ENCODE measurements at regions not wholly inside any gene's neighbourhood (a gene's known extent, or its start where the extent isn't known, plus 50 kb on each side); places are given as distances from the start of the nearest gene placed in this dataset.

DNA sequence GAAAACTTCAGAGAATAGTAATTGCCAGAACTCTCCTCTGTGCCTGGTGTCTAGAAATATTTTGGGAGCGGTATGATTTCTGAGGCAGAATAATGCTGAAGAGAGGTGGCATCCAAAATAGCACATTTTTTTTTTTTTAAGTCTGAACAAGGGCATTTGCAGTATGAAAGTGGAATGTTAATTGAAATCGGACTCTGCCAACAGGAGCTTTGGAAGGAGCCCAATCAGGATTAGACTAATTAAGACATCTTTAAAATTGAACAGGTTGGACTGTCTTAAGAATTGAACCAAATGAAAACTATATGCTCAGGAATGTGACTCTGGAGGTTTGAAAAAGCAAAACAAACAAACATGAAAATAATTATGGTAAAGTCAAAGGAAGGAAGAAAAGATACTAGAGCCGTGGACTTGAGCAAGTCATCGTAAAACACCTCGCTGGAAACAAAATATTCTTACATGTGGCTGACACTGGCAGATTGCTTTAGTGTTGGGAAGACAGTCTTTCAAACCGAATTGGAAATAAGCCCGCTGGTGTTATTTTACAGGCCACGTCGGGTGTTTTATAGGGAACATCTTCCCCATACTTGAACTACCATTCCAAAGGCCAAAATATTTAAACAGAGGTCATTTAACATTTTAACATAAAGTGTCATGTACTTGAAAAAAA is 436.3 kb downstream of the VRK1 start:
- no peaks in the 10 kb centered on the region for H3K36me3 ChIP-seq
- H3K27me3 ChIP-seq: peaks cover 0 to 10% of the 10 kb centered on the region in 2 donors
- H3K9me3 ChIP-seq: no peaks in the 10 kb centered on the region
- DNase-seq (ENCODE audit: low spot score in 2 of 2): no peak
- intact Hi-C loops (cut with DNase I; ENCODE audit: low total_unique reads): no loop called here
- no peak overlapping the region for H3K4me3 ChIP-seq
- no peaks in the 10 kb centered on the region for H3K4me1 ChIP-seq
- H3K27ac ChIP-seq: no peak overlapping the region
- TF ChIP-seq POLR2A (IDR thresholded peaks at IDR 0.05): no peak
- TF ChIP-seq POLR2AphosphoS5 (IDR thresholded peaks at IDR 0.05): no peak
- TF ChIP-seq, protein P1, sequence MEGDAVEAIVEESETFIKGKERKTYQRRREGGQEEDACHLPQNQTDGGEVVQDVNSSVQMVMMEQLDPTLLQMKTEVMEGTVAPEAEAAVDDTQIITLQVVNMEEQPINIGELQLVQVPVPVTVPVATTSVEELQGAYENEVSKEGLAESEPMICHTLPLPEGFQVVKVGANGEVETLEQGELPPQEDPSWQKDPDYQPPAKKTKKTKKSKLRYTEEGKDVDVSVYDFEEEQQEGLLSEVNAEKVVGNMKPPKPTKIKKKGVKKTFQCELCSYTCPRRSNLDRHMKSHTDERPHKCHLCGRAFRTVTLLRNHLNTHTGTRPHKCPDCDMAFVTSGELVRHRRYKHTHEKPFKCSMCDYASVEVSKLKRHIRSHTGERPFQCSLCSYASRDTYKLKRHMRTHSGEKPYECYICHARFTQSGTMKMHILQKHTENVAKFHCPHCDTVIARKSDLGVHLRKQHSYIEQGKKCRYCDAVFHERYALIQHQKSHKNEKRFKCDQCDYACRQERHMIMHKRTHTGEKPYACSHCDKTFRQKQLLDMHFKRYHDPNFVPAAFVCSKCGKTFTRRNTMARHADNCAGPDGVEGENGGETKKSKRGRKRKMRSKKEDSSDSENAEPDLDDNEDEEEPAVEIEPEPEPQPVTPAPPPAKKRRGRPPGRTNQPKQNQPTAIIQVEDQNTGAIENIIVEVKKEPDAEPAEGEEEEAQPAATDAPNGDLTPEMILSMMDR (IDR thresholded peaks at IDR 0.05): no peak

DNA sequence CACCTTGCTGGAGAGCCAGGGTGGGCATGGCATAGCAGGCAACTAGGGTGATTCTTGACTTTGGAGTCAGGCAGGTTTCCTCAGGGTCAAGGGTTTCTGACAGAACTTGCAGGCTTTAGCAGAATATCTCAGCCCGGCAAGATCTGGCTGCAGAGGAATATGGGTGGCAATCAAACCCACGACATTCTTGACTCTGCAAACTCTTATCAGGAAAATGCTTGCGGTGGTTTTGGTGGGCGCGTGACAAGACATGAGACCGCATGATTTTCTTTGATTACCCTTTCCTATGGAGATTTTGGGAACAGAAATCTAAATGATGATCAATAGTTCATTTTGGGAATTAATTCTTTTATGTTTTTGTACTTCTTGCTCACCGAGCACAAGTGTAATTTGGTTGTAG is 449.5 kb downstream of the VRK1 start:
- Histone ChIP-seq H3K9me3 (no peaks in the 10 kb centered on the region), H3K4me1 (no peaks in the 10 kb centered on the region), H3K36me3 (no peaks in the 10 kb centered on the region), H3K27me3 (no peaks in the 10 kb centered on the region), H3K27ac (no peak overlapping the region), H3K4me3 (no peak overlapping the region)
- no peak for DNase-seq (ENCODE audit: low spot score in 2 of 2)
- intact Hi-C loops (cut with DNase I; ENCODE audit: low total_unique reads): no loop called here
- TF ChIP-seq POLR2A (IDR thresholded peaks at IDR 0.05): no peak
- TF ChIP-seq POLR2AphosphoS5 (IDR thresholded peaks at IDR 0.05): no peak
- TF ChIP-seq, protein P1 (IDR thresholded peaks at IDR 0.05): no peak

DNA sequence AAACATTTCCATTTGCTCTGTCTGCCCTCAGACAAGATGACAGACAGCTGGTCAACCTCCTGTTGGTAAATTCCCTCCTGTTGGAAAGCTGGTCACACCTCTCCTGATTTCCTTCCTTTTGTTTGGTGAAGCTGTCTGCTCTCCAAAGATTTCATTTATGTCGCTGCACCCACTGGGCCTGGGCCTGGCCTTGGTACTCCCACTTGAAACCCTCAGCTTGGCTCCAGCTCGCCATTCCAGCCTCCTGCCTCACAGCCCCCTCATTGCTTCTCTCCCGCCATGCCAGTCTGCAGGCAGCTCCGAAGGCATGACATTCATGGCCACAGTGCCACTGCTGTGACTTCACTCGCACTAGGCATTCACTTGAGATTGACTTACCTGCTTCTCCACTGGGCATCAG is 451.8 kb downstream of the VRK1 start:
- H3K9me3 ChIP-seq: no peaks in the 10 kb centered on the region
- no peak overlapping the region for H3K27ac ChIP-seq
- H3K36me3 ChIP-seq: no peaks in the 10 kb centered on the region
- H3K4me3 ChIP-seq: no peak overlapping the region
- TF ChIP-seq, protein P1 (IDR thresholded peaks at IDR 0.05): no peak
- TF ChIP-seq POLR2AphosphoS5 (IDR thresholded peaks at IDR 0.05) (no peak), POLR2A (IDR thresholded peaks at IDR 0.05) (no peak)
- intact Hi-C loops (cut with DNase I; ENCODE audit: low total_unique reads): no loop called here
- H3K27me3 ChIP-seq: no peaks in the 10 kb centered on the region
- DNase-seq (ENCODE audit: low spot score in 2 of 2): no peak
- no peaks in the 10 kb centered on the region for H3K4me1 ChIP-seq

DNA sequence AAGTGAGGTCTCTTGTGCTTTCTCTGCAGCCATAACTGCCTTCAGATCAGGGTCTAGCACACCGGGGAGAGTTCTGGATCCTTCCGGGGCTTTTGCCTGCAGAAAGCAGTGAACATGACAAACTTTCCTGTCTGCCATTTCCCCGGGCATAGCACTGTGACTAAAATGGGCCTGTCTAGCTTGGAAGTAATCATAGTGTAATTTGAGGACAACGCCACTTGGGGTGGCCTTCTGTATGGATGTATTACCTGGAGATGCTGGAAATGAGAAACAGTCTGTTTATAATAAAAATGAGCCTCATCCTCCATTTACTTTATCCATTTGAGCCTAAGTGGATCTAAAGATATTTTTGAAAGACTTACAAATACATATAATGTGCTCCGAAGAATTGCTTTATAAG is 453.7 kb downstream of the VRK1 start:
- Histone ChIP-seq H3K27me3 (peaks cover 0 to under 1% of the 10 kb centered on the region in 2 donors), H3K27ac (no peak overlapping the region), H3K4me1 (no peaks in the 10 kb centered on the region), H3K36me3 (no peaks in the 10 kb centered on the region), H3K9me3 (no peaks in the 10 kb centered on the region), H3K4me3 (no peak overlapping the region)
- intact Hi-C loops (cut with DNase I; ENCODE audit: low total_unique reads): no loop called here
- no peak for DNase-seq (ENCODE audit: low spot score in 2 of 2)
- TF ChIP-seq POLR2A (IDR thresholded peaks at IDR 0.05) (no peak), POLR2AphosphoS5 (IDR thresholded peaks at IDR 0.05) (no peak)
- TF ChIP-seq, protein P1 (IDR thresholded peaks at IDR 0.05): no peak

- TF ChIP-seq, protein P1 (IDR thresholded peaks at IDR 0.05): no peak
- TF ChIP-seq POLR2AphosphoS5 (IDR thresholded peaks at IDR 0.05): no peak
- TF ChIP-seq POLR2A (IDR thresholded peaks at IDR 0.05): no peak
Measured at GRCh38 chr14:97251491-97252155, 454.4 kb downstream of the VRK1 start.

More at GRCh38 chr14:97251491-97252155, 454.4 kb downstream of the VRK1 start:
- no peak overlapping the region for H3K27ac ChIP-seq
- H3K36me3 ChIP-seq: no peaks in the 10 kb centered on the region
- no peak for DNase-seq (ENCODE audit: low spot score in 2 of 2)
- H3K4me3 ChIP-seq: no peak overlapping the region
- H3K27me3 ChIP-seq: peaks cover 0 to 5% of the 10 kb centered on the region in 2 donors
- H3K4me1 ChIP-seq: no peaks in the 10 kb centered on the region
- no peaks in the 10 kb centered on the region for H3K9me3 ChIP-seq
- intact Hi-C loops (cut with DNase I; ENCODE audit: low total_unique reads): no loop called here

Measured in breast epithelium (tissue), 4 donors.